ENCODE measurements at regions not wholly inside any gene's neighbourhood (a gene's known extent, or its start where the extent isn't known, plus 50 kb on each side); places are given as distances from the start of the nearest gene placed in this dataset.

- TF ChIP-seq POLR2A (IDR thresholded peaks at IDR 0.05) (no peak), CTCF (IDR thresholded peaks at IDR 0.05 in 4 of 5, conservative IDR thresholded peaks at IDR 0.05 in 1 of 5) (no peak)
Observed at GRCh38 chr11:98772893-98773292, 247.9 kb upstream of the CNTN5 start.

Measured in gastrocnemius medialis (tissue), 4 donors.